Parathyroid adenoma (tissue), 2 donors: ENCODE measurements at regions not wholly inside any gene's neighbourhood (a gene's known extent, or its start where the extent isn't known, plus 50 kb on each side); places are given as distances from the start of the nearest gene placed in this dataset.

Experiments used
- H2AFZ ChIP-seq: fragments of 300-600 bp; sonication (generic); one replicate; pipeline ENCODE4 v1.7.0; 2017; ENCODE audit warnings: antibody characterized with exemption, mild to moderate bottlenecking
- H3K27ac ChIP-seq: fragments of 300-600 bp; sonication (generic); one replicate; pipeline ENCODE4 v1.7.0; 2017
- H3K27me3 ChIP-seq: fragments of 300-600 bp; sonication (generic); one replicate; pipeline ENCODE4 v1.7.0; 2017; ENCODE audit warnings: low read length; ENCODE audit not compliant: control insufficient read depth, insufficient read depth
- H3K36me3 ChIP-seq: fragments of 300-600 bp; sonication (generic); one replicate; pipeline ENCODE4 v1.7.0; 2017; ENCODE audit warnings: low read length; ENCODE audit not compliant: control insufficient read depth, insufficient read depth
- H3K4me1 ChIP-seq: fragments of 300-600 bp; sonication (generic); one replicate; pipeline ENCODE4 v1.7.0; 2017; ENCODE audit warnings: control low read depth
- H3K4me2 ChIP-seq: fragments of 300-600 bp; sonication (generic); one replicate; pipeline ENCODE4 v1.7.0; 2017; ENCODE audit warnings: low read length
- H3K4me3 ChIP-seq: fragments of 300-600 bp; sonication (generic); one replicate; pipeline ENCODE4 v1.7.0; 2017; ENCODE audit warnings: low read depth, low read length
- H3K79me2 ChIP-seq: fragments of 300-600 bp; sonication (generic); one replicate; pipeline ENCODE4 v1.7.0; 2017; ENCODE audit warnings: control low read depth
- H3K9ac ChIP-seq: fragments of 300-600 bp; sonication (generic); one replicate; pipeline ENCODE4 v1.7.0; 2017; ENCODE audit warnings: mild to moderate bottlenecking
- H3K9me3 ChIP-seq: fragments of 300-600 bp; sonication (generic); one replicate; pipeline ENCODE4 v1.7.0; 2017; ENCODE audit warnings: low read length; ENCODE audit not compliant: control insufficient read depth
- TF ChIP-seq, protein P1 (sequence below): fragments of 300-600 bp; sonication (generic); IDR thresholded peaks from one replicate; pipeline ENCODE4 v1.7.0; 2017; ENCODE audit warnings: antibody characterized with exemption, mild to moderate bottlenecking
- donor health status: primary hyperparathyroidism.

DNA sequence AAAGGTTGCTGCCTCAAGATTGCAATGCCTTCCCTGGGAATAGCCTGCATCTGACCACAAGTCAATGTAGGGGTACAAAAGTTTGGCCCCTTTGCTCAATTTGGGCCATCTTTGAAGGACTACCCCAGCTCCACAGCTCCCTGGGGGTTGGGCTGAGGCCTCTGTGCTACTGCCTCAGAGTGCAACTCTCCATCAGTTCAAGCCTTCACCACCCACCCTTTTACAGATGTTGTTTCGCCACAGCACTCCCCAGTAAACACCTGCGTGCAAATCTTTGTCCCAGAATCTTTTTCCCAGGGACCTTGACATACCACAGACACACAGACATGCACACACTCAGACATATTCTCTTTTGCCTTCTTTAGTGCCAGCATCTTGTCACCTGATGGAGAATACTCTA lies 66.0 kb upstream of the ANKRD1 start:
- no peak overlapping the region for H3K4me3 ChIP-seq
- no peaks in the 10 kb centered on the region for H3K79me2 ChIP-seq
- no peaks in the 10 kb centered on the region for H3K9me3 ChIP-seq
- TF ChIP-seq, protein P1, sequence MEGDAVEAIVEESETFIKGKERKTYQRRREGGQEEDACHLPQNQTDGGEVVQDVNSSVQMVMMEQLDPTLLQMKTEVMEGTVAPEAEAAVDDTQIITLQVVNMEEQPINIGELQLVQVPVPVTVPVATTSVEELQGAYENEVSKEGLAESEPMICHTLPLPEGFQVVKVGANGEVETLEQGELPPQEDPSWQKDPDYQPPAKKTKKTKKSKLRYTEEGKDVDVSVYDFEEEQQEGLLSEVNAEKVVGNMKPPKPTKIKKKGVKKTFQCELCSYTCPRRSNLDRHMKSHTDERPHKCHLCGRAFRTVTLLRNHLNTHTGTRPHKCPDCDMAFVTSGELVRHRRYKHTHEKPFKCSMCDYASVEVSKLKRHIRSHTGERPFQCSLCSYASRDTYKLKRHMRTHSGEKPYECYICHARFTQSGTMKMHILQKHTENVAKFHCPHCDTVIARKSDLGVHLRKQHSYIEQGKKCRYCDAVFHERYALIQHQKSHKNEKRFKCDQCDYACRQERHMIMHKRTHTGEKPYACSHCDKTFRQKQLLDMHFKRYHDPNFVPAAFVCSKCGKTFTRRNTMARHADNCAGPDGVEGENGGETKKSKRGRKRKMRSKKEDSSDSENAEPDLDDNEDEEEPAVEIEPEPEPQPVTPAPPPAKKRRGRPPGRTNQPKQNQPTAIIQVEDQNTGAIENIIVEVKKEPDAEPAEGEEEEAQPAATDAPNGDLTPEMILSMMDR: no peak
- no peak overlapping the region for H3K9ac ChIP-seq
- H3K4me2 ChIP-seq: no peak overlapping the region
- no peak overlapping the region for H3K27ac ChIP-seq
- H3K36me3 ChIP-seq: no peaks in the 10 kb centered on the region
- H3K4me1 ChIP-seq: no peaks in the 10 kb centered on the region
- no peaks in the 10 kb centered on the region for H3K27me3 ChIP-seq
- no peak overlapping the region for H2AFZ ChIP-seq

DNA sequence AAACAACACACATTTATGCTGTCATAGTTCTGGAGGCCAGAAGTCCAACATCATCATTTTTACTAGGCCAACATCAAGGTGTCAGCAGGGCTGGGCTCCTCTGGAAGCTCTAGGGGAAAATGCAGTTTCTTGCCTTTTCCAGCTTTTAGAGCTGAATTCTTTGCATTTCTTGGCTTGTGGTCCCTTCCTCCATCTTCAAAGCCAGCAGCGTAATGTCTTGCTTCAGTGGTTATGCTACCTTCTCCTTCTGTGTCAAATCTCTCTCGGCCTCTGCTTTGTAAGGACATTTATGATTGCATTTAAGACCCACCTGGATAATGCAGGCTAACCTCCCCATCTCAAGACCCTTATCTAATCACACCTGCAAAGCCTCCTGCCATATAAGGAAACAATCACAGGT lies 66.5 kb upstream of the ANKRD1 start:
- H2AFZ ChIP-seq: no peak overlapping the region
- no peaks in the 10 kb centered on the region for H3K36me3 ChIP-seq
- no peak overlapping the region for H3K4me3 ChIP-seq
- no peaks in the 10 kb centered on the region for H3K9me3 ChIP-seq
- TF ChIP-seq, protein P1: no peak
- no peaks in the 10 kb centered on the region for H3K27me3 ChIP-seq
- H3K4me2 ChIP-seq: no peak overlapping the region
- H3K79me2 ChIP-seq: no peaks in the 10 kb centered on the region
- H3K27ac ChIP-seq: no peak overlapping the region
- no peak overlapping the region for H3K9ac ChIP-seq
- H3K4me1 ChIP-seq: no peaks in the 10 kb centered on the region

DNA sequence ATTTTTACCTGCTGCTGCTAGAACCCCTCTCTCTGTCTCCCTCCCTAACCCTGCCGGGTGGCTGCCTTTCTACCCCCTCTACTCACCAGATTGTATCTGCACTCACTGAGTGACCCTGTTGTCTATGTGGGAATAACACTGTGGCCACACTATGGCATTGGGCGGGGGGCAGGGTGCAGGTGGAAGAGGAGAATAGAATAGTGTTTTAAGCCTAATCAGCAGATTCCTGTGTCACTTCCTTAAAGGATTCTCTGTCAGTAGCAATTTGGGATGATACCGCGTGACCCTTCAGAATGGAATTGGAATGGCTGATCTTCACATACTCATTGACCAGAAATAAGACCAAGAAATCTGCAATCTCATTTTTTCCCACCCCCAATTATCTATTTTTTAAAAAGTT lies 67.1 kb upstream of the ANKRD1 start:
- Histone ChIP-seq H3K4me1 (no peaks in the 10 kb centered on the region), H3K27ac (no peak overlapping the region)

DNA sequence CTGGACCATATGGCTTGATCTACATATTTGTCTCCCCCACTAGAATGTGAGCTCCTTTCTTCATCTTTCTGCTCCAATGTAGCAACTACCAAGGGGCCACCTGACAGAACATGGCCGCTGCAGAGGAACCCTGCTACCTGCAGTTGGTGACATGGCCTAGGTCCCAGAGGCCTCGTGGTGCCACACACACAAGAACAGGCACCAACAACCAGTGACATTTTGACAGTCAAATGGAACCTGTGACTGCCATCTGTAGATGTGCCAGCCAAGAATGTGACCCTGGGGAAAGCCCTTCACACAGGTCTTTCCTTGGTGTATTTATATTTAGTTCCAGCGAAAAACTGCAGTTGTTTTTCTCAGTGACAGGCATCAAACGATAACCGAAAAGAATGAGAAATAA lies 67.9 kb upstream of the ANKRD1 start:
- Histone ChIP-seq H3K4me3 (no peak overlapping the region), H3K36me3 (no peaks in the 10 kb centered on the region), H3K9ac (no peak overlapping the region), H3K27ac (no peak overlapping the region), H3K4me2 (no peak overlapping the region), H3K4me1 (no peaks in the 10 kb centered on the region), H3K9me3 (no peaks in the 10 kb centered on the region), H3K79me2 (no peaks in the 10 kb centered on the region), H2AFZ (no peak overlapping the region), H3K27me3 (no peaks in the 10 kb centered on the region)
- TF ChIP-seq, protein P1: no peak

More for the DNA sequence above, 67.1 kb upstream of the ANKRD1 start:
- no peak overlapping the region for H3K4me2 ChIP-seq
- no peaks in the 10 kb centered on the region for H3K36me3 ChIP-seq
- no peak overlapping the region for H2AFZ ChIP-seq
- no peaks in the 10 kb centered on the region for H3K27me3 ChIP-seq
- H3K4me3 ChIP-seq: no peak overlapping the region
- no peaks in the 10 kb centered on the region for H3K9me3 ChIP-seq
- no peak overlapping the region for H3K9ac ChIP-seq
- TF ChIP-seq, protein P1: no peak
- no peaks in the 10 kb centered on the region for H3K79me2 ChIP-seq

DNA sequence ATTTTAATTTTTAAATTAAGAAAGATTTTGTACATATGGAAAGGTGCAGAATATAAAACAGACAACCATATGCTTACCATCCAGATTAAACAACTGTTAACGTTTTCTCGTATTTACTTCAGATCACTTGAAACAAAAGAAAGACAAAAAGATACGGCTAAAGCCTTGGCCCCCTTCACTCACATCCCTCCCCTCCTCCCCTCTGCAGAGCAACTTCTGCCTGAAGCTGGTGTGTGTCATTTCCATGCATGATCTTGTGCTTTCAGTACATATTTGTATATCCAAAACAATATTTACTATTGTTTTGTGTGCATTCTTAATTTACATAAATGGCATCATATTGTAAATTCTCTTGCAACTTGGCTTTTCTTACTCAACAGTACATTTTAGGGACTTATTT lies 68.5 kb upstream of the ANKRD1 start:
- Histone ChIP-seq H3K9me3 (no peaks in the 10 kb centered on the region), H3K4me1 (no peaks in the 10 kb centered on the region), H3K79me2 (no peaks in the 10 kb centered on the region), H3K4me3 (no peak overlapping the region), H3K9ac (no peak overlapping the region), H2AFZ (no peak overlapping the region), H3K27me3 (no peaks in the 10 kb centered on the region), H3K27ac (no peak overlapping the region), H3K4me2 (no peak overlapping the region), H3K36me3 (no peaks in the 10 kb centered on the region)
- TF ChIP-seq, protein P1: no peak
